Upper lobe of left lung (tissue), 6 donors: ENCODE measurements at regions not wholly inside any gene's neighbourhood (a gene's known extent, or its start where the extent isn't known, plus 50 kb on each side); places are given as distances from the start of the nearest gene placed in this dataset.

ENCODE experiments used
- ATAC-seq, 2 donors: fragments of 200-7000 bp; cut with Tn5 transposase; one replicate each; pipeline ENCODE4 v1.9.1; 2022; ENCODE audit warnings: mild to moderate bottlenecking in 2 of 2, moderate library complexity in 2 of 2; ENCODE audit not compliant: low FRiP score in 2 of 2
- DNase-seq, 2 donors: peaks; one replicate each; pipeline ENCODE4 v3.0.0-alpha.2; 2019 to 2020
- H3K27ac ChIP-seq, 4 donors: fragments of 200-600 bp; sonication (generic); one replicate each; pipeline ENCODE4 v1.5.1; 2016 to 2019
- H3K27me3 ChIP-seq, 4 donors: fragments of 200-600 bp; sonication (generic); one replicate each; pipeline ENCODE4 v1.5.1; 2017 to 2019
- H3K36me3 ChIP-seq, 4 donors: fragments of 200-600 bp; sonication (generic); one replicate each; pipeline ENCODE4 v1.5.1; 2016 to 2019
- H3K4me1 ChIP-seq, 4 donors: fragments of 200-600 bp; sonication (generic); one replicate each; pipeline ENCODE4 v1.5.1; 2018 to 2019
- H3K4me3 ChIP-seq, 4 donors: fragments of 200-600 bp; sonication (generic); one replicate each; pipeline ENCODE4 v1.5.1; 2017 to 2019; ENCODE audit warnings: mild to moderate bottlenecking in 2 of 4, moderate library complexity in 1 of 4
- H3K9me3 ChIP-seq, 4 donors: fragments of 200-600 bp; sonication (generic); one replicate each; pipeline ENCODE4 v1.5.1; 2018 to 2019
- CTCF ChIP-seq, 6 experiments: fragments of 450-650 bp in 4 of 6; fragments of 200-600 bp in 2 of 6; sonication (generic) in 2 of 6; IDR thresholded peaks; one replicate each; pipeline ENCODE4 v1.5.1; 2016 to 2019; ENCODE audit warnings: antibody characterized with exemption in 6 of 6
- EP300 ChIP-seq, 4 donors: sonication (generic); formaldehyde crosslinking; IDR thresholded peaks; one replicate each; pipeline ENCODE4 v1.5.1; 2017; ENCODE audit warnings: antibody characterized with exemption in 4 of 4, control low read depth in 2 of 4
- POLR2A ChIP-seq, 4 donors: fragments of 450-650 bp; IDR thresholded peaks; one replicate each; pipeline ENCODE4 v1.5.1; 2016 to 2017; ENCODE audit warnings: antibody characterized with exemption in 4 of 4, mild to moderate bottlenecking in 2 of 4
- POLR2AphosphoS5 ChIP-seq, 2 donors: sonication (generic); formaldehyde crosslinking; IDR thresholded peaks; one replicate each; pipeline ENCODE4 v1.5.1; 2017; ENCODE audit warnings: antibody characterized with exemption in 2 of 2
- WGBS, 2 donors: methylation state at CpG; one replicate each; pipeline ENCODE4 v1.1.5; 2017 to 2018; 5-methylcytosine and 5-hydroxymethylcytosine counted together
- donor health status: DM: no; HTN: no; CAD: no; lungs with moderate emphysema.
- donor health status: DM: no; HTN: yes; CAD: no; lungs with severe emphysema.

- H3K4me3 ChIP-seq: no peak overlapping the region
- no peaks in the 10 kb centered on the region for H3K36me3 ChIP-seq
- H3K27me3 ChIP-seq: no peaks in the 10 kb centered on the region
- WGBS, 2 donors: 70 to 71% methylated on average over 4 of the region's 4 CpGs
- H3K27ac ChIP-seq: no peak overlapping the region
- no peaks in the 10 kb centered on the region for H3K4me1 ChIP-seq
- DNase-seq: no peak
- no peaks in the 10 kb centered on the region for H3K9me3 ChIP-seq
- ATAC-seq: no peak
- TF ChIP-seq EP300 (IDR thresholded peaks at IDR 0.05) (no peak), POLR2AphosphoS5 (IDR thresholded peaks at IDR 0.05) (no peak), CTCF (IDR thresholded peaks at IDR 0.05) (no peak), POLR2A (IDR thresholded peaks at IDR 0.05) (no peak)
Observed at GRCh38 chr4:156568041-156568440, 403.6 kb downstream of the PDGFC start.

- no peak overlapping the region for H3K4me3 ChIP-seq
- no peaks in the 10 kb centered on the region for H3K9me3 ChIP-seq
- no peaks in the 10 kb centered on the region for H3K4me1 ChIP-seq
- no peaks in the 10 kb centered on the region for H3K36me3 ChIP-seq
- ATAC-seq (no peak), DNase-seq (no peak)
- H3K27ac ChIP-seq: no peak overlapping the region
- WGBS, 2 donors: 60 to 65% methylated on average over 2 of the region's 2 CpGs
- no peak for TF ChIP-seq POLR2A (IDR thresholded peaks at IDR 0.05)
- no peak for TF ChIP-seq CTCF (IDR thresholded peaks at IDR 0.05)
- no peak for TF ChIP-seq POLR2AphosphoS5 (IDR thresholded peaks at IDR 0.05)
- TF ChIP-seq EP300 (IDR thresholded peaks at IDR 0.05): no peak
- H3K27me3 ChIP-seq: no peaks in the 10 kb centered on the region
Observed at GRCh38 chr4:156560701-156561100, 410.9 kb downstream of the PDGFC start.

- Histone ChIP-seq H3K4me1 (no peaks in the 10 kb centered on the region), H3K9me3 (no peaks in the 10 kb centered on the region), H3K27me3 (no peaks in the 10 kb centered on the region), H3K4me3 (no peak overlapping the region), H3K36me3 (no peaks in the 10 kb centered on the region), H3K27ac (no peak overlapping the region)
- DNase-seq (no peak), ATAC-seq (no peak)
- TF ChIP-seq POLR2AphosphoS5 (IDR thresholded peaks at IDR 0.05) (no peak), EP300 (IDR thresholded peaks at IDR 0.05) (no peak), POLR2A (IDR thresholded peaks at IDR 0.05) (no peak), CTCF (IDR thresholded peaks at IDR 0.05) (no peak)
- WGBS, 2 donors: 79 to 88% methylated on average over 3 of the region's 3 CpGs
Observed at GRCh38 chr4:156559346-156559745, 412.3 kb downstream of the PDGFC start.

- Histone ChIP-seq H3K9me3 (no peaks in the 10 kb centered on the region), H3K4me3 (no peak overlapping the region), H3K4me1 (no peaks in the 10 kb centered on the region), H3K36me3 (no peaks in the 10 kb centered on the region), H3K27me3 (no peaks in the 10 kb centered on the region), H3K27ac (no peak overlapping the region)
- DNase-seq (no peak), ATAC-seq (peak in 1 of 2 donors; percentile 15)
- no peak for TF ChIP-seq CTCF (IDR thresholded peaks at IDR 0.05)
- no peak for TF ChIP-seq POLR2A (IDR thresholded peaks at IDR 0.05)
- no peak for TF ChIP-seq EP300 (IDR thresholded peaks at IDR 0.05)
- 79 to 83% methylated on average over 5 to 7 of the region's 7 CpGs for WGBS, 2 donors
Observed at GRCh38 chr4:156558373-156559025, 413.1 kb downstream of the PDGFC start.

GRCh38 chr4:156557920-156558319, 413.7 kb downstream of the PDGFC start:
- Histone ChIP-seq H3K4me3 (no peak overlapping the region), H3K4me1 (no peaks in the 10 kb centered on the region), H3K36me3 (no peaks in the 10 kb centered on the region), H3K9me3 (no peaks in the 10 kb centered on the region), H3K27me3 (no peaks in the 10 kb centered on the region), H3K27ac (no peak overlapping the region)
- peak in 1 of 2 donors; percentile 62 for ATAC-seq
- 100% methylated on average over 3 of the region's 3 CpGs; no CpG with 5 or more reads in 1 of the 2 donors for WGBS, 2 donors
- no peak for DNase-seq
- no peak for TF ChIP-seq EP300 (IDR thresholded peaks at IDR 0.05)
- no peak for TF ChIP-seq POLR2AphosphoS5 (IDR thresholded peaks at IDR 0.05)
- no peak for TF ChIP-seq CTCF (IDR thresholded peaks at IDR 0.05)
- no peak for TF ChIP-seq POLR2A (IDR thresholded peaks at IDR 0.05)
